Spleen (tissue), 11 donors: ENCODE measurements at regions not wholly inside any gene's neighbourhood (a gene's known extent, or its start where the extent isn't known, plus 50 kb on each side); places are given as distances from the start of the nearest gene placed in this dataset.

ENCODE experiments used
- DNase-seq: peaks from one replicate; pipeline ENCODE4 v3.0.0-alpha.2; 2020
- H3K27ac ChIP-seq, 8 donors: fragments of 200-600 bp; sonication (generic) in 7 of 8; 1 replicate in 4 of 8; 2 replicates in 4 of 8; pipeline versions ENCODE4 v1.5.0 to v1.8.0; 2016 to 2021; ENCODE audit warnings: inconsistent platforms in 4 of 8, mild to moderate bottlenecking in 4 of 8, moderate library complexity in 1 of 8
- H3K27me3 ChIP-seq, 7 donors: fragments of 200-600 bp; sonication (generic) in 6 of 7; replicated peaks in 1 of 7; 1 replicate in 4 of 7; 2 replicates in 3 of 7; pipeline versions ENCODE4 v1.5.0 to v1.8.0; 2016 to 2021; ENCODE audit warnings: inconsistent platforms in 3 of 7, mild to moderate bottlenecking in 1 of 7
- H3K36me3 ChIP-seq, 6 donors: fragments of 200-600 bp; sonication (generic) in 5 of 6; 1 replicate in 4 of 6; 2 replicates in 2 of 6; pipeline versions ENCODE4 v1.5.0 to v1.8.0; 2016 to 2021; ENCODE audit warnings: inconsistent platforms in 2 of 6
- H3K4me1 ChIP-seq, 6 donors: fragments of 200-600 bp; sonication (generic) in 5 of 6; 1 replicate in 3 of 6; 2 replicates in 3 of 6; pipeline versions ENCODE4 v1.5.0 to v1.8.0; 2016 to 2021; ENCODE audit warnings: inconsistent platforms in 3 of 6
- H3K4me3 ChIP-seq, 8 donors: fragments of 200-600 bp; sonication (generic) in 7 of 8; 1 replicate in 4 of 8; 2 replicates in 4 of 8; pipeline versions ENCODE4 v1.5.0 to v1.8.0; 2016 to 2021; ENCODE audit warnings: inconsistent platforms in 4 of 8, mild to moderate bottlenecking in 4 of 8, moderate library complexity in 2 of 8
- H3K9me3 ChIP-seq, 8 donors: fragments of 200-600 bp; sonication (generic) in 7 of 8; 1 replicate in 4 of 8; 2 replicates in 4 of 8; pipeline versions ENCODE4 v1.5.0 to v1.8.0; 2016 to 2021; ENCODE audit warnings: inconsistent platforms in 4 of 8
- POLR2A ChIP-seq, 3 donors: fragments of 450-650 bp; IDR thresholded peaks; one replicate each; pipeline ENCODE4 v1.5.1; 2017; ENCODE audit warnings: antibody characterized with exemption in 3 of 3, mild to moderate bottlenecking in 1 of 3
- POLR2AphosphoS5 ChIP-seq, 3 donors: sonication (generic); formaldehyde crosslinking; IDR thresholded peaks; one replicate each; pipeline ENCODE4 v1.5.1; 2017; ENCODE audit warnings: antibody characterized with exemption in 3 of 3
- WGBS, 5 donors: extraction: QIAGEN DNeasy Blood & Tissue Kit in 3 of 5; methylation state at CpG; one replicate each; pipeline versions ENCODE4 v1.1.5 to v1.1.7; 2013 to 2018; 5-methylcytosine and 5-hydroxymethylcytosine counted together
- intact Hi-C: fragments of 100-400 bp; cut with DNase I; formaldehyde crosslinking; loops from one replicate; pipeline ENCODE4 v1.15.0; 2023; ENCODE audit warnings: low total_unique reads
- TF ChIP-seq, protein P1 (sequence below), 11 experiments: fragments of 200-600 bp in 7 of 11; fragments of 450-650 bp in 4 of 11; sonication (generic) in 4 of 11; IDR thresholded peaks in 8 of 11; conservative IDR thresholded peaks in 3 of 11; 1 replicate in 7 of 11; 2 replicates in 4 of 11; pipeline versions ENCODE4 v1.4.0 to v1.8.0; 2016 to 2021; ENCODE audit warnings: antibody characterized with exemption in 11 of 11, inconsistent platforms in 4 of 11, mild to moderate bottlenecking in 1 of 11
- donor health status: healthy with polysubstance abuse.
- donor health status: DM: no; HTN: no; CAD: no; lungs with moderate emphysema.
- donor health status: DM: no; HTN: no; CAD: no.
- donor health status: Bipolar disorder and iron deficiency.
- donor health status: healthy.
- donor health status: DM: no; HTN: no; CAD: no.
- donor health status: DM: yes; HTN: yes; CAD: no.

DNA sequence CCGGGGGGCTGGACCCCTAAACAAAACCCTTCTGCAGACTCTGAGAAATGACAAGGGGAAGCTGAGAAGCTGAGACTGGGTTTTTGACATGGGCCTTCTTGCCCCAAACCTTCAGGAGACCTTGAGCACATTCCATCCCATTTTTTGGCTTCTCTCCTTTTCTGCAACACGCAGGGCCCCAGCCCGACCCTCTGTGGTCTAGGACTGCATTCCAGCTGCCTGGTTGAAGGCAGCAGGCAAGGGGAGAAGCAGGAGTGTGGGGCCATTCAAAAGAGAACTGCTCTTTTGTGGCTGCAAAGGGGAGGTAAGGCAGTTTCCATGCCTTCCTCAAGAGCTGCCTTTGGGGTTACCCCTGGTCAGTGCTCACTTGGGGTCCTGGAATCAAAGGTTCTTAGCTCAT lies 263.0 kb downstream of the TLE3 start:
- TF ChIP-seq, protein P1, sequence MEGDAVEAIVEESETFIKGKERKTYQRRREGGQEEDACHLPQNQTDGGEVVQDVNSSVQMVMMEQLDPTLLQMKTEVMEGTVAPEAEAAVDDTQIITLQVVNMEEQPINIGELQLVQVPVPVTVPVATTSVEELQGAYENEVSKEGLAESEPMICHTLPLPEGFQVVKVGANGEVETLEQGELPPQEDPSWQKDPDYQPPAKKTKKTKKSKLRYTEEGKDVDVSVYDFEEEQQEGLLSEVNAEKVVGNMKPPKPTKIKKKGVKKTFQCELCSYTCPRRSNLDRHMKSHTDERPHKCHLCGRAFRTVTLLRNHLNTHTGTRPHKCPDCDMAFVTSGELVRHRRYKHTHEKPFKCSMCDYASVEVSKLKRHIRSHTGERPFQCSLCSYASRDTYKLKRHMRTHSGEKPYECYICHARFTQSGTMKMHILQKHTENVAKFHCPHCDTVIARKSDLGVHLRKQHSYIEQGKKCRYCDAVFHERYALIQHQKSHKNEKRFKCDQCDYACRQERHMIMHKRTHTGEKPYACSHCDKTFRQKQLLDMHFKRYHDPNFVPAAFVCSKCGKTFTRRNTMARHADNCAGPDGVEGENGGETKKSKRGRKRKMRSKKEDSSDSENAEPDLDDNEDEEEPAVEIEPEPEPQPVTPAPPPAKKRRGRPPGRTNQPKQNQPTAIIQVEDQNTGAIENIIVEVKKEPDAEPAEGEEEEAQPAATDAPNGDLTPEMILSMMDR (IDR thresholded peaks at IDR 0.05 in 8 of 11, conservative IDR thresholded peaks at IDR 0.05 in 3 of 11), result no peak
- TF ChIP-seq POLR2AphosphoS5 (IDR thresholded peaks at IDR 0.05) (no peak), POLR2A (IDR thresholded peaks at IDR 0.05) (no peak)
- no peak overlapping the region for H3K27ac ChIP-seq
- 54 to 69% (median 66%) methylated on average over 3 of the region's 3 CpGs for WGBS, 5 donors
- no peak overlapping the region for H3K4me3 ChIP-seq
- intact Hi-C loops, result no loop called here
- peaks cover 0 to 14% (median 0%) of the 10 kb centered on the region in 7 donors for H3K27me3 ChIP-seq
- no peaks in the 10 kb centered on the region for H3K4me1 ChIP-seq
- no peaks in the 10 kb centered on the region for H3K9me3 ChIP-seq
- no peak for DNase-seq
- no peaks in the 10 kb centered on the region for H3K36me3 ChIP-seq

DNA sequence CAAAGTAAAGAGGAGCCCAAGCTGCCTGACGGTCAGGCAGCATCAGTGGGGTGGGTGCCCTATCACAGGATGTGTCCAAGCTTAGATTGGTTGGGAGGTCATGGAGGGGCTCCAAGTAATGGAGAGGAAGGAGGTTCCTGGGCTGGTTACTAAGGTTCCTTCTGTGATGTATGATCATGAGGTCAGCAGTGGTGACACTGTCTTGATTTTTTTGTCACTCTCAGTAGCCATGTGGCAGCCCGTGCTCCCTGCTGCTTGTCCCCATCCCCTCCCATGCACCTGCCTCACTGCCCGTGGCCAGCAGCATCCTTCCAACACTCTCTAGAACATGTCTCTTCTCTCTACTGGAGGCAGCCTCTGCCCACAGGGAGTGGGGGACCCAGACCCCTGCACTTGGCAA lies 261.7 kb downstream of the TLE3 start:
- Histone ChIP-seq H3K27me3 (peaks cover 0 to 14% (median 0%) of the 10 kb centered on the region in 7 donors), H3K9me3 (no peaks in the 10 kb centered on the region), H3K36me3 (no peaks in the 10 kb centered on the region), H3K4me3 (no peak overlapping the region), H3K27ac (no peak overlapping the region), H3K4me1 (no peaks in the 10 kb centered on the region)
- WGBS, 5 donors, result 79 to 88% (median 84%) methylated on average over 3 of the region's 3 CpGs
- TF ChIP-seq POLR2AphosphoS5 (IDR thresholded peaks at IDR 0.05) (no peak), POLR2A (IDR thresholded peaks at IDR 0.05) (no peak)
- TF ChIP-seq, protein P1 (IDR thresholded peaks at IDR 0.05 in 8 of 11, conservative IDR thresholded peaks at IDR 0.05 in 3 of 11), result no peak
- intact Hi-C loops, result no loop called here
- no peak for DNase-seq

DNA sequence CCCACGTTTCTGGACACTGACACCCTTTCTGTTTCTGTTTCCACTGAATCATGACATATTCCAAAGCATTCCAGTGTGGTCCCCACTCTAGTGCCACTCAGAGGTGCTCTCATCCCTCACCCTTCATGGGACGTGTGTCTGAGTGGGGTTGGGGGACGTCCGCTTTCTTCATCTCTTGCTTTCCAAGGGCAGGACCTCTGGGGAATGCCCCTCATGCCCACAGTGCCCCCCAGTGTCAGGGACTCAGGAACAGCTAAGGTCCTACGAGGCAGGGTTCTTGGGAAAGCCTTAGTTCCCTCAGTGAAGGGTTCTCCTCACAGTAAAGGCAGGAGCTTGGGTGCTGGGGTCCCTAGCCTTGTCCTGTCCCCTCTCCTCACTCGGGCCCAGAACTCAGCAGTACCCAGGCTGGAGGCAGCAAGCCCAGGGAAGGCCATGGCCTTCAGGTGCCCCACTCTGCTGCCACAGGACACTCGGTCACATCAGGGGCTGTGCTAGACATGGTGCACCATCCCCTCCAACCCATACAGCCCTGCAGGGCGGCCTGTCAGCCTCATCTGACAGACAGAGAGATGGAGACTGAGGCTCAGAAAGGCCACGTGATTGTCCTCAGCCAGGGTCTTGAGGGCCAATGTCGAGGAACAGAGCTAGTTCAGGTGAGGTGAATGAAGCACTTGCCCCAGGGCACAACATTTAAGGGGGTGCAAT lies 261.0 kb downstream of the TLE3 start:
- 71 to 83% (median 74%) methylated on average over 10 of the region's 10 CpGs for WGBS, 5 donors
- Histone ChIP-seq H3K4me3 (no peak overlapping the region), H3K4me1 (no peaks in the 10 kb centered on the region), H3K36me3 (no peaks in the 10 kb centered on the region), H3K27me3 (peaks cover 0 to 14% (median 0%) of the 10 kb centered on the region in 7 donors), H3K27ac (no peak overlapping the region), H3K9me3 (no peaks in the 10 kb centered on the region)
- no peak for TF ChIP-seq POLR2AphosphoS5 (IDR thresholded peaks at IDR 0.05)
- no peak for TF ChIP-seq POLR2A (IDR thresholded peaks at IDR 0.05)
- TF ChIP-seq, protein P1 (IDR thresholded peaks at IDR 0.05 in 8 of 11, conservative IDR thresholded peaks at IDR 0.05 in 3 of 11), result no peak
- intact Hi-C loops, result no loop called here
- no peak for DNase-seq

DNA sequence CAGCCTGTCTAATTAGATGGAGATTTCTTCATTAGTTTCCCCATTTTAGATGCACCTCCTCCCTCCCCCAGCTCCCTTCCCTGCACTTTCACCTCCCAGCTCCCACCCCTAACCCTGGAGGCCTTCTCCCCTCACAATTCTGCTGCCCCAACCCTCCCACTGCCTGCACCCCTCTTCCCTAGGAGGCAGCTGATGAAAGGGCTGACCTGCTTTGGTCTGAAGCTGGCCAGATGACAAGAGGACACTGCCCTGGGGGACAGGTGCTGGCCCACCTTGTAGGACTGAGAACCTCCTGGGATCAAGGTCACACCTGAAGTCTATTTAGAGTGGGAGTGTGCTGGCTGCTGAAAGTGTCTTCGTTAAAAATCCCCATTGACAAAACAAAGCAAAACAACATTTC lies 259.4 kb downstream of the TLE3 start:
- TF ChIP-seq POLR2AphosphoS5 (IDR thresholded peaks at IDR 0.05) (no peak), POLR2A (IDR thresholded peaks at IDR 0.05) (no peak)
- TF ChIP-seq, protein P1 (IDR thresholded peaks at IDR 0.05 in 8 of 11, conservative IDR thresholded peaks at IDR 0.05 in 3 of 11), result no peak
- 83 to 100% (median 89%) methylated on average over 1 of the region's 1 CpG for WGBS, 5 donors
- H3K27ac ChIP-seq, result no peak overlapping the region
- no peaks in the 10 kb centered on the region for H3K9me3 ChIP-seq
- no peaks in the 10 kb centered on the region for H3K4me1 ChIP-seq
- intact Hi-C loops, result no loop called here
- no peak for DNase-seq
- H3K4me3 ChIP-seq, result no peak overlapping the region
- no peaks in the 10 kb centered on the region for H3K36me3 ChIP-seq
- H3K27me3 ChIP-seq, result peaks cover 0 to 16% (median 0%) of the 10 kb centered on the region in 7 donors
